Fibroblast of lung (primary cell): ENCODE measurements at regions not wholly inside any gene's neighbourhood (a gene's known extent, or its start where the extent isn't known, plus 50 kb on each side); places are given as distances from the start of the nearest gene placed in this dataset.

Source experiments
- DNase-seq, 2 donors: peaks; one replicate each; pipeline versions ENCODE4 v3.0.0 to v3.0.0-alpha.2; 2010; ENCODE audit warnings: low read depth in 2 of 2
- H2AFZ ChIP-seq: 2 replicates; pipeline ENCODE4 v1.5.1; 2012; ENCODE audit warnings: low read length, control low read depth, inconsistent platforms
- H3K27ac ChIP-seq: 2 replicates; pipeline ENCODE4 v1.5.1; 2011; ENCODE audit warnings: low read length, control low read depth; ENCODE audit not compliant: insufficient read depth
- H3K27me3 ChIP-seq: 2 replicates; pipeline ENCODE4 v1.5.1; 2011; ENCODE audit warnings: mild to moderate bottlenecking, low read length; ENCODE audit not compliant: control insufficient read depth, insufficient read depth
- H3K36me3 ChIP-seq: 2 replicates; pipeline ENCODE4 v1.5.1; 2011; ENCODE audit warnings: low read length; ENCODE audit not compliant: control insufficient read depth, insufficient read depth
- H3K4me1 ChIP-seq: 2 replicates; pipeline ENCODE4 v1.5.1; 2011; ENCODE audit warnings: low read length; ENCODE audit not compliant: control insufficient read depth, insufficient read depth; ENCODE audit errors: extremely low read depth
- H3K4me2 ChIP-seq: 2 replicates; pipeline ENCODE4 v1.5.1; 2011; ENCODE audit warnings: low read length, control low read depth; ENCODE audit not compliant: insufficient read depth; ENCODE audit errors: extremely low read depth
- H3K4me3 ChIP-seq, 4 experiments: fragments of 200-600 bp in 1 of 4; sonication (generic) in 1 of 4; replicated peaks in 1 of 4; 2 replicates each; pipeline ENCODE4 v1.5.1; 2011 to 2016; ENCODE audit warnings: low read length in 4 of 4, low read depth in 3 of 4, mild to moderate bottlenecking in 3 of 4, control low read depth in 2 of 4, inconsistent platforms in 1 of 4, mixed read lengths in 1 of 4; ENCODE audit not compliant: insufficient read depth in 1 of 4; ENCODE audit errors: control extremely low read depth in 1 of 4
- H3K79me2 ChIP-seq: 2 replicates; pipeline ENCODE4 v1.5.1; 2012; ENCODE audit warnings: mild to moderate bottlenecking, low read length, inconsistent platforms; ENCODE audit not compliant: control insufficient read depth, insufficient read depth
- H3K9ac ChIP-seq: 2 replicates; pipeline ENCODE4 v1.5.1; 2011; ENCODE audit warnings: mild to moderate bottlenecking, low read length, control low read depth; ENCODE audit not compliant: insufficient read depth
- H3K9me3 ChIP-seq: 2 replicates; pipeline ENCODE4 v1.5.1; 2012; ENCODE audit warnings: low read depth, low read length; ENCODE audit not compliant: control insufficient read depth, insufficient read depth
- H4K20me1 ChIP-seq: 2 replicates; pipeline ENCODE4 v1.5.1; 2011; ENCODE audit warnings: low read length; ENCODE audit not compliant: control insufficient read depth, insufficient read depth; ENCODE audit errors: extremely low read depth
- CTCF ChIP-seq, 2 donors: IDR thresholded peaks in 1 of 2; conservative IDR thresholded peaks in 1 of 2; 1 replicate in 1 of 2; 2 replicates in 1 of 2; pipeline ENCODE4 v1.5.1; 2011 to 2012; ENCODE audit warnings: low read length in 2 of 2, control low read depth in 1 of 2, inconsistent platforms in 1 of 2, low read depth in 1 of 2, mild to moderate bottlenecking in 1 of 2
- EZH2 ChIP-seq: IDR thresholded peaks from 2 replicates; pipeline ENCODE4 v1.5.1; 2012; ENCODE audit warnings: low read length, control low read depth, mild to moderate bottlenecking; ENCODE audit errors: missing control alignments

- TF ChIP-seq EZH2 (no peak), CTCF (conservative IDR thresholded peaks at IDR 0.05 in 1 of 2, IDR thresholded peaks at IDR 0.05 in 1 of 2; ENCODE audit: low read depth in 1 of 2, low read length in 2 of 2) (no peak)
- Histone ChIP-seq H4K20me1 (no peaks in the 10 kb centered on the region), H2AFZ (no peak overlapping the region), H3K79me2 (no peaks in the 10 kb centered on the region), H3K9ac (no peak overlapping the region), H3K27ac (no peak overlapping the region), H3K4me3 (no peak overlapping the region), H3K4me1 (no peaks in the 10 kb centered on the region), H3K4me2 (no peak overlapping the region), H3K36me3 (no peaks in the 10 kb centered on the region), H3K27me3 (no peaks in the 10 kb centered on the region), H3K9me3 (no peaks in the 10 kb centered on the region)
- no peak for DNase-seq
Measured at GRCh38 chr5:89777758-89778157, 631.8 kb downstream of the CETN3 start.

- peak; percentile 4 to 86 for DNase-seq
- no peak overlapping the region for H3K9ac ChIP-seq
- no peaks in the 10 kb centered on the region for H3K27me3 ChIP-seq
- H3K9me3 ChIP-seq = no peaks in the 10 kb centered on the region
- no peaks in the 10 kb centered on the region for H3K4me1 ChIP-seq
- H4K20me1 ChIP-seq = no peaks in the 10 kb centered on the region
- H3K4me3 ChIP-seq = no peak overlapping the region
- no peaks in the 10 kb centered on the region for H3K79me2 ChIP-seq
- H3K4me2 ChIP-seq = no peak overlapping the region
- no peaks in the 10 kb centered on the region for H3K36me3 ChIP-seq
- no peak for TF ChIP-seq CTCF (conservative IDR thresholded peaks at IDR 0.05 in 1 of 2, IDR thresholded peaks at IDR 0.05 in 1 of 2; ENCODE audit: low read depth in 1 of 2, low read length in 2 of 2)
- no peak overlapping the region for H2AFZ ChIP-seq
- no peak overlapping the region for H3K27ac ChIP-seq
Measured at GRCh38 chr5:89769975-89770374, 639.6 kb downstream of the CETN3 start.

DNA sequence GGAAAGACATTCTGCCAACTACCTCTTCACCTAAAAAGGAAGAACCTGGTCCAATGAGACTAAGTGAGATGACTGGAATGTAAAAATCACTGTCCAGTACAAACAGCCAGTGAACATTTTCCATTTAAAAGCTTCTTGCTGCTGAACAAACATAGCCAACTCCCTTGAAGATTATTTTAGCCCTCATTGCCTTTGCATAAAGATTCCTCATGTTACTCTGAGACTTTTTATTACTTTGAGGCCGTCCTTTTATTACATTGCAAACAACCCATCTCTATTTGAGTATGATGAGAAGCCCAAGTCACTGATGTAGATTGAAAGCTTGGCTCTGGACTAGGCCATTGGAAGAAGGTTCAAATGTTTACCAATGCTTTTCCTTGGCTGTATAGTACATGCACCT, 649.8 kb downstream of the CETN3 start:
- Histone ChIP-seq H3K4me2 (no peak overlapping the region), H3K27me3 (no peaks in the 10 kb centered on the region), H2AFZ (no peak overlapping the region), H3K9me3 (no peaks in the 10 kb centered on the region), H3K79me2 (no peaks in the 10 kb centered on the region), H3K4me1 (no peaks in the 10 kb centered on the region), H3K27ac (no peak overlapping the region), H4K20me1 (no peaks in the 10 kb centered on the region), H3K36me3 (no peaks in the 10 kb centered on the region), H3K4me3 (no peak overlapping the region), H3K9ac (no peak overlapping the region)
- peak in 1 of 2 donors; percentile 2 for DNase-seq
- TF ChIP-seq EZH2 (no peak), CTCF (conservative IDR thresholded peaks at IDR 0.05 in 1 of 2, IDR thresholded peaks at IDR 0.05 in 1 of 2; ENCODE audit: low read depth in 1 of 2, low read length in 2 of 2) (no peak)
